T-helper 9 cell (primary cell): ENCODE measurements at regions not wholly inside any gene's neighbourhood (a gene's known extent, or its start where the extent isn't known, plus 50 kb on each side); places are given as distances from the start of the nearest gene placed in this dataset.

Experiments
- DNase-seq: peaks from one replicate; pipeline ENCODE4 v3.0.0-alpha.2; 2020

GRCh38 chr11:79783833-79784232 lies 343.0 kb upstream of the TENM4 start:
- DNase-seq: no peak

- DNase-seq: no peak
Observed at GRCh38 chr11:79768343-79768742, 327.5 kb upstream of the TENM4 start.

- DNase-seq: no peak
Observed at GRCh38 chr11:79762279-79762921, 321.6 kb upstream of the TENM4 start.

GRCh38 chr11:79758325-79758724 lies 317.5 kb upstream of the TENM4 start:
- no peak for DNase-seq

GRCh38 chr11:79747406-79747805 lies 306.6 kb upstream of the TENM4 start:
- no peak for DNase-seq

- DNase-seq: no peak
Observed at GRCh38 chr11:79744941-79745340, 304.1 kb upstream of the TENM4 start.

- DNase-seq: no peak
Observed at GRCh38 chr11:79742176-79742575, 301.3 kb upstream of the TENM4 start.

GRCh38 chr11:79739591-79739990 lies 298.8 kb upstream of the TENM4 start:
- no peak for DNase-seq

GRCh38 chr11:79727221-79727620 lies 286.4 kb upstream of the TENM4 start:
- no peak for DNase-seq

GRCh38 chr11:79720115-79720514 lies 279.3 kb upstream of the TENM4 start:
- no peak for DNase-seq

GRCh38 chr11:79708319-79708932 lies 267.6 kb upstream of the TENM4 start:
- DNase-seq: no peak

- no peak for DNase-seq
Observed at GRCh38 chr11:79705648-79706047, 264.8 kb upstream of the TENM4 start.

GRCh38 chr11:79702303-79702702 lies 261.5 kb upstream of the TENM4 start:
- DNase-seq: no peak

- DNase-seq: no peak
Observed at GRCh38 chr11:79699246-79699645, 258.4 kb upstream of the TENM4 start.

- no peak for DNase-seq
Observed at GRCh38 chr11:79697905-79698304, 257.1 kb upstream of the TENM4 start.

GRCh38 chr11:79694368-79694767 lies 253.5 kb upstream of the TENM4 start:
- no peak for DNase-seq

GRCh38 chr11:79691445-79691844 lies 250.6 kb upstream of the TENM4 start:
- DNase-seq: no peak

- DNase-seq: no peak
Observed at GRCh38 chr11:79686703-79687419, 246.0 kb upstream of the TENM4 start.

GRCh38 chr11:79683930-79684329 lies 243.1 kb upstream of the TENM4 start:
- no peak for DNase-seq

- no peak for DNase-seq
Observed at GRCh38 chr11:79678780-79679452, 238.1 kb upstream of the TENM4 start.

- no peak for DNase-seq
Observed at GRCh38 chr11:79676396-79676795, 235.6 kb upstream of the TENM4 start.

GRCh38 chr11:79675081-79675480 lies 234.3 kb upstream of the TENM4 start:
- no peak for DNase-seq

- DNase-seq: no peak
Observed at GRCh38 chr11:79672786-79673185, 232.0 kb upstream of the TENM4 start.

GRCh38 chr11:79671401-79671800 lies 230.6 kb upstream of the TENM4 start:
- no peak for DNase-seq
